LNCaP clone FGC (cell line): ENCODE measurements at regions not wholly inside any gene's neighbourhood (a gene's known extent, or its start where the extent isn't known, plus 50 kb on each side); places are given as distances from the start of the nearest gene placed in this dataset.
A peak's percentile ranks its signal among the peaks of the same experiment; 100 is the strongest.
"Not testable (repeated sequence)": the region's sequence is repeated elsewhere in the genome, so short reads cannot be mapped to it uniquely, and the experiment has no call there.

ENCODE experiments used
- DNase-seq: peaks from one replicate; pipeline ENCODE4 v3.0.0-alpha.2; 2011; ENCODE audit warnings: low read depth
- H3K4me3 ChIP-seq: 2 replicates; pipeline ENCODE4 v1.5.1; 2011; ENCODE audit warnings: mild to moderate bottlenecking, low read depth, low read length, control low read depth
- TF ChIP-seq, protein P1 (sequence below): IDR thresholded peaks from 2 replicates; pipeline ENCODE4 v1.5.1; 2012; ENCODE audit warnings: mild to moderate bottlenecking; ENCODE audit not compliant: control insufficient read depth, insufficient read depth; ENCODE audit errors: extremely low read depth

DNA sequence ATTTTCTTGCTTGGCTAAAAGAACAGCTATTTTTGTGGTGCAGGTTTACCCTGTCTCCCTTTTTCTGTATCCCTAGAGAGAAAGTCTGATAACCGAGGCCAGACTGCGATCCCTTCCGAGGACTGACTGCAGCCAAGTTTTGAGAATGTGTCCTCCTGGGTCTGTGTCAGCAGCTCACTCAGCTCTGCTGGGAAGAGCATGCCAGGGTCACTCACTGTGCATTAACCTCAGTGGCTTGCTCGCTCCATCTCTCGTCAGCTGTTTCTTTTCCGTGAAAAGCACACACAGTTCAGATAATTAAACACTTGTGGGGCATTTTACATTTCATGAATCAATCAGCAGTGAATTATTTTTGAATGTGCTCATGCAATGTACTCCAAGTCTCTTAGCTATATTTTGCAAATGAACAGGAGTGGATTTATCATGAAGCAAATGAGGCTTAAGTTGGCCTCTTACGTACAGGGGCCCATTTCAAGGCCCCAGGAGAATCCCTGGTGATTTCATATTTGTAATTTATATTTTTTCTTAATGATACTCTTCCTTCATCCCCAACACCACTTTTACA lies 252.1 kb downstream of the SMARCA2 start:
- DNase-seq: no peak
- TF ChIP-seq, protein P1, sequence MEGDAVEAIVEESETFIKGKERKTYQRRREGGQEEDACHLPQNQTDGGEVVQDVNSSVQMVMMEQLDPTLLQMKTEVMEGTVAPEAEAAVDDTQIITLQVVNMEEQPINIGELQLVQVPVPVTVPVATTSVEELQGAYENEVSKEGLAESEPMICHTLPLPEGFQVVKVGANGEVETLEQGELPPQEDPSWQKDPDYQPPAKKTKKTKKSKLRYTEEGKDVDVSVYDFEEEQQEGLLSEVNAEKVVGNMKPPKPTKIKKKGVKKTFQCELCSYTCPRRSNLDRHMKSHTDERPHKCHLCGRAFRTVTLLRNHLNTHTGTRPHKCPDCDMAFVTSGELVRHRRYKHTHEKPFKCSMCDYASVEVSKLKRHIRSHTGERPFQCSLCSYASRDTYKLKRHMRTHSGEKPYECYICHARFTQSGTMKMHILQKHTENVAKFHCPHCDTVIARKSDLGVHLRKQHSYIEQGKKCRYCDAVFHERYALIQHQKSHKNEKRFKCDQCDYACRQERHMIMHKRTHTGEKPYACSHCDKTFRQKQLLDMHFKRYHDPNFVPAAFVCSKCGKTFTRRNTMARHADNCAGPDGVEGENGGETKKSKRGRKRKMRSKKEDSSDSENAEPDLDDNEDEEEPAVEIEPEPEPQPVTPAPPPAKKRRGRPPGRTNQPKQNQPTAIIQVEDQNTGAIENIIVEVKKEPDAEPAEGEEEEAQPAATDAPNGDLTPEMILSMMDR: no peak
- H3K4me3 ChIP-seq: no peak overlapping the region

DNA sequence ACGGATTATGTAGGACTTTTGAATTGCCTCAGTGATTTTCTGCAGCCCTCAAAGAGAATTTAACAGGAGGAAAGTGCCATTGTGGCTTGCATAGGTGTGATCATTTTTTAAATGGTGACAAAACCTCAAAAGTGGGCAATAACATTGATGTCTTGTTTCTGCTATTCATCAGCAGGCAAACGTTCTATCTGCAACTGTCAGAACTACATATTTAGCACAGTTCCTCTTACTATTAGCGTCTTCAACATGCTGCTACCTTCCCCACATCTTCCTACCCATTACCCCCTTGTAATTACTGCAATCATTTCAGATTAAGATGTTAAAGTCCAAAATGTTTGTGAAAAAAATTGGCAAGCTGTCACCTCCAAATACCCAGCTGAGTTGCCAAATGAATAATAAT lies 254.6 kb downstream of the SMARCA2 start:
- no peak for DNase-seq
- TF ChIP-seq, protein P1: no peak
- no peak overlapping the region for H3K4me3 ChIP-seq

DNA sequence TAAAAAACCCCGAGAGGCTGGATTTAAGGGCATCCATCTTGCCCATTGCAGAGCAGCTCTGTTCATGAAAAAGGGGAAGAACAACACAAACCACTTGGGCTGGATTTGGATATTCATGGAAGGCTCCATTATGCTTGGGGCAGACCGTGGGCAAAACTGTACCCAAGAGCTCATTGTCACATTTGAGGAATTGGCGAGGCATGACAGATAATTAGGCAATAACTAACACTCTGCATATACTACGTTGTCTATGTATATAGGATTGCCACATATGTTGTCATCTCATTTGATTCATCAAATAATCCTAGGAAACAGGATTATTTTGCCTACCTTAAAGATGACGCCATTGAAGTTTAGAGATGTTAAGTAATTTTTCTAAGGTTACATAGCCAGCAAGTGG lies 255.4 kb downstream of the SMARCA2 start:
- no peak for DNase-seq
- TF ChIP-seq, protein P1: no peak

DNA sequence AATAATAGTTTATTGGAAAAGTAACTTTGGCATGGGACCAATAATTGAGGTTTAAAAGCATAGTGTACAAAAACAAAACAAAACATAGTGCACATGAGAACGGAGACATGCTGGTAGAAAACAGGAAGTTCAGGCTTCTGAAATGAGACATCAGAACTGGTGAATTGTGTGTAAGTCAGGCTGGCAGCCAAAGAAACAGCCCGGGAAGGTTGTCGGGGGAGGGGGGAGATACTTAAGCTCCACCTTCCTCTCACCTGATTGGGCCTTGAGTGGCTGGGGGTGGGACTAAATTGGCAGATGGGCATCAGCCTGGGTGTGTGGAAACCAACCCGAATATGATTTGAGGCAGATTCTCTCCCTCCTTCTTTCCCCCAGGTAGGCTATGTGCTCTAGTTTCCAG lies 256.3 kb downstream of the SMARCA2 start:
- TF ChIP-seq, protein P1: no peak
- peak; percentile 65 for DNase-seq
- no peak overlapping the region for H3K4me3 ChIP-seq

More for the DNA sequence above, 255.4 kb downstream of the SMARCA2 start:
- no peak overlapping the region for H3K4me3 ChIP-seq

DNA sequence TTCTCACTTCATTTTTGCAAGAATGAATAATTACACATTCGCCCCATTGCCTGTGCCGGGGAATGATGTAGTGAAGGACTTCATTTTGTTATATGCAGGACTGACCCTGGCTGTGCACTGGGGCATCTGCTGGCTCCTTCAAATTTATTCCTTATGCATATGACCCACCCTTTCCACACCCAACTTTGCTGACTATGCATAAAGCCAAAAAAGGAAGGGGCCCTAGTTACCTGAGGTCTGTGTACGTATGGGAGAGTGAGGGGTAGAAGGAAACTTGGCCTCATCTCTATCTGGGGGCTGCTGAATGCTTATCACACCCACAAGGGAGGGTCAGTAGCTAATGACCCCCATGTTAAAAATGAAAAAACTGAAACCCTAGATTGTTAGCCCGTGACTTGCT lies 259.6 kb downstream of the SMARCA2 start:
- no peak for DNase-seq
- no peak overlapping the region for H3K4me3 ChIP-seq
- TF ChIP-seq, protein P1: no peak

DNA sequence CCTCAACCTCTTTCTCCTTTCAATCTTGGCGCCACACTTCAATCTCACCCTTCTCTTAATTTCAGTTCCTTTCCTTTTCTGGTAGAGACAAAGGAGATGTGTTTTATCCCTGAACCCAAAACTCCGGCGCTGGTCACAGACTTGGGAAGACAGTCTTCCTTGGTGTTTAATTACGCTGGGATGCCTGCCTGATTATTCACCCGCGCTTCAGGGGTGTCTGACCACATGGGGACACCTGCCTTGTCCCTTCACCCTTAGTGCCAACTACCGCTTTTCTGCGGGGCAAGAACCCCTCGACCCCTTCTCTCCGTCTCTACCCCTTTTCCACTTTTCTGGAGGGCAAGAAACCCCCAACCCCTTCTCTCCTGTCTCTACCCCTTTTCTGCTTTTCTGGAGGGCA lies 261.1 kb downstream of the SMARCA2 start:
- no peak for DNase-seq
- TF ChIP-seq, protein P1: no peak

DNA sequence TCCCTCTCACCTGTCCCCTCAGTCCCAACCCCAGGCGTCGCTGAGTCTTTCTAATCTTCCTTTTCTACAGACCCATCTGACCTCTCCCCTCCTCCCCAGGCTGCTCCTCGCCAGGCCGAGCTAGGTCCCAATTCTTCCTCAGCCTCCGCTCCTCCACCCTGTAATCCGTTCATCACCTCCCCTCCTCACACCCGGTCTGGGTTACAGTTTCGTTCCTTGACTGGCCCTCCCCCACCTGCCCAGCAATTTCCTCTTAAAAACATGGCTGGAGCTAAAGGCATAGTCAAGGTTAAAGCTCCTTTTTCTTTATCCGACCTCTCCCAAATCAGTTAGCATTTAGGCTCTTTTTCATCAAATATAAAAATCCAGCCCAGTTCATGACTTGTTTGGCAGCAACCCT lies 262.0 kb downstream of the SMARCA2 start:
- not testable (repeated sequence) for DNase-seq, H3K4me3 ChIP-seq

More for the DNA sequence above, 261.1 kb downstream of the SMARCA2 start:
- no peak overlapping the region for H3K4me3 ChIP-seq

DNA sequence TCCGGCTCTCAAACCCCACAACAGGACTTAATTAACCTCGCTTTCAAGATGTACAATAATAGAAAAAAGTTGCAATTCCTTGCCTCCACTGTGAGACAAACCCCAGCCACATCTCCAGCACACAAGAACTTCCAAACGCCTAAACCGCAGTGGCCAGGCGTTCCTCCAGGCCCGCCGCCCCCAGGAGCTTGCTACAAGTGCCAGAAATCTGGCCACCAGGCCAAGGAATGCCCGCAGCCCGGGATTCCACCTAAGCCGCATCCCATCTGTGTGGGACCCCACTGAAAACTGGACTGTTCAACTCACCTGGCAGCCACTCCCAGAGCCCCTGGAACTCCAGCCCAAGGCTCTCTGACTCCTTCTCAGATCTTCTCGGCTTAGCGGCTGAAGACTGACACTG lies 262.5 kb downstream of the SMARCA2 start:
- DNase-seq, H3K4me3 ChIP-seq: not testable (repeated sequence)

DNA sequence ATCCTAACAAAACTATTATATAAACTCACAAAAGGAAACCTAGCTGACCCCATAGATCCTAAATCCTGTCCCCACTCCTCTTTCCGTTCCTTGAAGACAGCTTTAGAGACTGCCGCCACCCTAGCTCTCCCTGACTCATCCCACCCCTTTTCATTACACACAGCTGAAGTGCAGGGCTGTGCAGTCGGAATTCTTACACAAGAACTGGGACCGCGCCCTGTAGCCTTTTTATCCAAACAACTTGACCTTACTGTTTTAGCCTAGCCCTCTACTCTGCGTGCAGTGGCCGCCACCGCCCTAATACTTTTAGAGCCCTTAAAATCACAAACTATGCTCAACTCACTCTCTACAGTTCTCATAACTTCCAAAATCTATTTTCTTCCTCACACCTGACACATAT lies 264.0 kb downstream of the SMARCA2 start:
- H3K4me3 ChIP-seq: not testable (repeated sequence)

More for the DNA sequence above, 264.0 kb downstream of the SMARCA2 start:
- not testable (repeated sequence) for DNase-seq
